Stimulated activated CD4-positive, alpha-beta T cell treated with anti-CD3 and anti-CD28 coated beads, Interleukin-4, amount 100 ng/mL, for 4 hours (primary cell): ENCODE measurements at regions not wholly inside any gene's neighbourhood (a gene's known extent, or its start where the extent isn't known, plus 50 kb on each side); places are given as distances from the start of the nearest gene placed in this dataset.

Experiments used
- DNase-seq, 2 experiments: peaks; one replicate each; pipeline ENCODE4 v3.0.0-alpha.2; 2020

- DNase-seq, result no peak
These were observed 93.2 kb downstream of the PTCSC3 start for GRCh38 chr14:36083317-36083716.

GRCh38 chr14:36078080-36078479 lies 98.4 kb downstream of the PTCSC3 start:
- no peak for DNase-seq

DNA sequence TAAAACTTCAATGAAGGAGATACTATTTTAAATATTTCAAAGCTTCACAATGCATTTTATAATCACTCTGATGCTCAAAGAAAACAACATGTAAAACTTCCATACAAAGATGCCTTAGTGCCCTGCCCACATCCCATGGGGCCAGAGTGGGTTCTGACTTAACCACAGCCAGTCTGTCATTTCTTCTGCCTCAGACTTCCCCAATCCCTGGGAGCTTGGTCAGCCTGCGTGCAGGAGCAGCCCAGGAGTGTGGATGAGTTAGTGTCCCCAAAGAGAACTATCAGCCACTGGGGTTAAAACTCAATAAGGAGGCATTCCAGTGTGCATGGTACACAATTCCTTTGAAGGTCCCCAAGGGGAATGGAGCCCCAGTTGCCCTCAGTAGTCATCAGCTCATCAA lies 100.3 kb downstream of the PTCSC3 start:
- no peak for DNase-seq

GRCh38 chr14:36075203-36075602 lies 101.3 kb downstream of the PTCSC3 start:
- DNase-seq, result no peak

- no peak for DNase-seq
These were observed 105.8 kb downstream of the PTCSC3 start for GRCh38 chr14:36070720-36071043.

GRCh38 chr14:36070031-36070719 lies 106.3 kb downstream of the PTCSC3 start:
- DNase-seq, result peak in 1 of 2 experiments; percentile 15

- peak in 1 of 2 experiments; percentile 10 for DNase-seq
These were observed 107.0 kb downstream of the PTCSC3 start for GRCh38 chr14:36069535-36069900.

DNA sequence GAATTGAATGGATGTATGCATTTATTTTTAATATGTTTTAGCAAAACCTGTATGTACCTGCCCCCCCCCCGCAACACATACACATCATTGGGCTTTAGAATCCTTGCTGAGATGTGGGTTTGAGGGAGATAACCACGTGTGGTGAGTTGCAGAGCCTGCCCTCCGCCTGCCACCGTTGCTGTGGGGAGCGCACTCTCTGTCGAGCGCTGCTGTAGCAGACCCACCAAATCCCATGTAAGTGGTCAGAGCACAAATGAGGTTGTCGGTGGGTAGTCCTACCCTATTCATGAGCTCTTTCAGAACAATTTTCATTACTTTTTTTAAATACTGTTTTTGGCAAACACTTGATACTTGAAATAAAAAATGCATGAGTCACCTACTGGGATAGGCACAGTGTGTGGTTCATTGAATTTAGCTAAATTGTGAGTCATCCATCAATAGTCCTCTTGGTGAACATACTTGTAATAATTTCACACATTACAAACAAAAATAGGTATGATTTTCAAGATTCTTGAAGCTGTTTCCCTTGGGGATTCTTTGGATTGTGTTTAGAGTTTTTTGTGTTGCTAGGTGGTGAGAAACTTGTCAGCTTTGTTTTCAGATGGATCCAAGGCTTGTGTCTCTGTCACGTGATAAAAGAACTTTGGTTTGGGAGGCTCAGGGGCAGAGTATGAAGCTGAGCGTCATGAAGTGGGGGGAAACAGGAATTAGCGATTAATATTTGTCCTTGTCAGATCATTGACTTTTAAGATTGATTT lies 107.6 kb downstream of the PTCSC3 start:
- DNase-seq, result no peak

GRCh38 chr14:36067428-36068187 lies 108.9 kb downstream of the PTCSC3 start:
- DNase-seq, result no peak

GRCh38 chr14:36066636-36067035 lies 109.9 kb downstream of the PTCSC3 start:
- DNase-seq, result no peak

DNA sequence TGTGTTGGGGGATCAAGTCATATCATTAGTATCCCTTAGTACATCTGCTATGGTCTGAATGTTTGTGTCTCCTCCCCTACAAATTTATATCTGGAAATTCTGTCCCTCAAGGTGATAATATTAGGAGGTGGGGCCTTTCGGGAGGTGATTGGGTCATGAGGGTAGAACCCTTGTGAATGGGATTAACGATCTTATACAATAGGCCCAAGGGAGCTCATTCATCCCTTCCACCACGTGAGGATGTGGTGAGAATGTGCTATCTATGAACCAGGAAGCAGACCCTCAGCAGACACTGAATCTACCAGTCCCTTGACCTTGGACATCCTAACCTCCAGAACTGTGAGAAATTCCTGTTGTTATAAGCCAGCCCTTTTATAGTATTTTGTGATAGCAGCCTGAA lies 110.7 kb downstream of the PTCSC3 start:
- no peak for DNase-seq

DNA sequence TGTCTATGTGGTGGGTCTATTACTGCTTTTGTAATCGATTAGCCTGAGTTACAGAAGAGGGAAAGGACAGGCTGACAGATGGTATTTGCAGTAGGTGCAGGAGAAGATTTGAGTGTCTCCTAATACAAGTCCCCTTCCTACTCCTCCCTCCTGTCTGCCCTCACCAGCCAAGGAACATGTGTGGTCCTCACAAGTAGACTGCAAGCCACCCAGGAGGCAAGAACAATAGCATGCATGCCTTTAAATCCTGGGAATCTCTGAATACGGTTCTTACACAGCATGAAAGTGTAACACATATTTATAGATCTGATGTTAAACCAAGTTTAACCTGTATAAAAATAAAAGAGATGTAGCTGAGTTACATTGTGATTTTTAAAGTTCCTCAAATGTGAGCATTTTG lies 117.0 kb downstream of the PTCSC3 start:
- DNase-seq, result no peak

- no peak for DNase-seq
These were observed 118.9 kb downstream of the PTCSC3 start for GRCh38 chr14:36057452-36058116.

GRCh38 chr14:36056845-36057244 lies 119.7 kb downstream of the PTCSC3 start:
- no peak for DNase-seq

GRCh38 chr14:36055681-36056225 lies 120.8 kb downstream of the PTCSC3 start:
- no peak for DNase-seq

DNA sequence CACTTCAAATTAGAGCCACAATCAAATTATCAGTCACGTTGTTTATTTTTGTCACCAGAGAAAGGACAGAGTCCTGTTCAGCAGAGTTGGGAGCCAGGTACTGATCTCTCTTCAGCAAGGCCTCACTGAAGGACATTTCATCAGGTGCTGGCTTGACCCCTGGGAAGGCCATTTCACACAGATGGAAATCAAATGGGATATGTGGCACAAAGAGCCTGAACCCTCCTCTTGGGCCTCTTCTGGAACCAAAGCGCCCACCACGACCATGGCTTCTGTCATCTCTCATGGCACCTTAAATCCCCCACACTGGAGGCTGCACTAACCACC lies 121.5 kb downstream of the PTCSC3 start:
- no peak for DNase-seq

DNA sequence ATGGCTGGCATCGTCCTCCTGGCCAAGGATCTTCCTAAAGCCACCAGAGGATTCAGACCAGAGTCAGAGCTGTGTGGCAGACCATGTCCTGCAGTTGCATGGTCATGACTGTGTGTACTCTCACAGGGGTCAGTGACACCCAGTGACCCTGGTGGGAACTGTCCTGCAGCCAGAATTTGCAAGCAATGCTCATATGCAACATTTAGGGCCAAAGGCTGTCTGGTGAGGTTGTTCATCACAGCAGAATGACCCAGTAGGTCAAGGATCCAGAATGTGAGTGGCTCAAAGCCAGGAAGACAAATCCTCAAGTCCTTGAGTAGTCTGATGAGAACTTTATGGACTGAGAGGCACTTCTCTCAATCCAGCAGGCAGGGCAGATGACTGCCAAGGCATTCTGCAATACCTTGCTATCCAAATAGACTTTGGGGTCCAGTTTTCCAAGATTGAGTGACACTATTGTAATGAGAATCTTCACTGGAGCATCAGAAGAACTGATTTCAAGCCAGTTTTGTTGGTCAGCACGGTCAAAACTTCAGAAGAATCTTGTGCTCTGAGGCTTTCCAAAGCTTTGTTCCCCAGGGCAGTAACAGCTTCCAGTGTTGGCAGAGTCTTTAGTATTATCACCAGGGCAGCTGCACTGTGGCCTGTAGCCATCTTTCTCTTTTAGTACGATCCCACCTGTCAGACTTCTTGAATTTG lies 122.0 kb downstream of the PTCSC3 start:
- DNase-seq, result no peak

- DNase-seq, result no peak
These were observed 123.8 kb downstream of the PTCSC3 start for GRCh38 chr14:36052681-36053080.

DNA sequence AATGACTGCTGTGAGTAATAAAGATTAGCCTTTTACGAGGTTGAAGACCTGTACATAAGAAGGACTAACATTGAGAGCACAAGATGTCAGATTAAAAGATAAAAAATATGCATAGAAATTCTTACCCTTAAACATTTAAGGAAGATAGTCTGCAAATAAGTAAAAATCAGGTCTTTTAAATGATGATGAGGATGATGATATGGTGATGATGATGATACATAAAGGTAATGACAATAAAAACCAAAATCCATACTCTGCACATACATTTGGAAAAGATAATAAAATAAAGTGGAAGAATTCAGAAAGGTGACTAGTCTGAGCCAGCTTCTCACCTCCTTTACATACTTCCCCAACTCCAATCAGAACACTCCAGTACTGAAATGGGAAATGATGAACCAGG lies 124.5 kb downstream of the PTCSC3 start:
- no peak for DNase-seq

- DNase-seq, result no peak
These were observed 127.9 kb downstream of the PTCSC3 start for GRCh38 chr14:36048667-36049066.

GRCh38 chr14:36047912-36048311 lies 128.6 kb downstream of the PTCSC3 start:
- no peak for DNase-seq

GRCh38 chr14:36035675-36036074 lies 140.8 kb downstream of the PTCSC3 start:
- DNase-seq, result no peak

GRCh38 chr14:36028665-36029064 lies 147.9 kb downstream of the PTCSC3 start:
- DNase-seq, result no peak
